Mucosa of descending colon (tissue), 3 donors: ENCODE measurements at regions not wholly inside any gene's neighbourhood (a gene's known extent, or its start where the extent isn't known, plus 50 kb on each side); places are given as distances from the start of the nearest gene placed in this dataset.
"Not testable (repeated sequence)": the region's sequence is repeated elsewhere in the genome, so short reads cannot be mapped to it uniquely, and the experiment has no call there.

Experiments
- ATAC-seq: fragments of 200-7000 bp; cut with Tn5 transposase; one replicate; pipeline ENCODE4 v1.9.1; 2020; ENCODE audit warnings: mild to moderate bottlenecking, moderate library complexity
- DNase-seq, 3 donors: peaks; one replicate each; pipeline ENCODE4 v3.0.0-alpha.2; 2020
- H3K36me3 ChIP-seq: fragments of 200-600 bp; one replicate; pipeline ENCODE4 v1.8.0; 2021; ENCODE audit warnings: low read depth, mild to moderate bottlenecking
- H3K4me1 ChIP-seq: fragments of 200-600 bp; one replicate; pipeline ENCODE4 v1.8.0; 2021; ENCODE audit warnings: low read depth, mild to moderate bottlenecking
- H3K4me3 ChIP-seq: fragments of 200-600 bp; one replicate; pipeline ENCODE4 v1.8.0; 2021; ENCODE audit warnings: mild to moderate bottlenecking
- H3K9me3 ChIP-seq: fragments of 200-600 bp; one replicate; pipeline ENCODE4 v1.8.0; 2021; ENCODE audit warnings: mild to moderate bottlenecking
- intact Hi-C, 2 donors: fragments of 100-400 bp; cut with DNase I in 1 of 2; cut with micrococcal nuclease in 1 of 2; formaldehyde crosslinking; loops; one replicate each; pipeline versions ENCODE4 v1.11.0 to v1.11.1; 2022; cut with DNase I, micrococcal nuclease
- TF ChIP-seq, protein P1 (sequence below): fragments of 200-600 bp; IDR thresholded peaks from one replicate; pipeline ENCODE4 v1.8.0; 2022; ENCODE audit warnings: antibody characterized with exemption, mild to moderate bottlenecking
- donor health status: DM: no; HTN: no; CAD: no; lungs with moderate emphysema.
- donor health status: DM: no; HTN: no; CAD: no.
- donor health status: DM: no; HTN: yes; CAD: no.

DNA sequence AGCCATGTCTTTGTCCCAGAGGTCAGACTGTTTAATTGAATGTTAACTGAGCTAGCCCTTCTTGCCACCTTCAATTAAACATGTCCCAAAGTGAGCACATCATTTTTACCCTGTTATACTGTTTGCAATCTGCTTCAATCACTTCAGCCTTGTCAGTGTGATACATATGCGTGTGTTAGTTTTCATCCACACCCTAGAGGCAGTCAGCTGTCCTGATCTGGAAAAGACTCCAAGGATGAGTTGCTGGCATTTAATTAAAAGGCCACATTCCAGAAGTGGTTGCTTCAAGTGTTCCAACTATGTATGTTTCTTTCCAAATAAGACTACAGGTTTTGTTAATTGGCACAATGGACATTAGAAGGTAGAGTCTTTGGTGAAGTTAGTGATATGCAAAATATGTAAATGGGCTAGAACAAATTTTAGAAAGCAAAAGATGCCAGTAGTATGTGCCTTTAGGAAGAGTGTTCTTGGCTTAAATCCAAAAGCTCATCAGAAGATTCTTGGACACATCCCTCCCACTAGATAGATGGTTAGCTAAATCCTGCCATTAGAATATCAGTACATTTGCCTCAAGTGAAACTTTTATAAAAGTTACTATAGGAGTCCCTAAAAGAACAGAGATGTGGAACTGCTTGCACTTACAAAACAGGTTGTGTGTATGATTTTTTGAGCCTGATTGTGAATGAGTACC is 79.5 kb upstream of the SLIT2 start:
- H3K4me3 ChIP-seq, result no peak overlapping the region
- H3K36me3 ChIP-seq, result no peaks in the 10 kb centered on the region
- ATAC-seq, result no peak
- no peaks in the 10 kb centered on the region for H3K9me3 ChIP-seq
- DNase-seq, result no peak
- no peaks in the 10 kb centered on the region for H3K4me1 ChIP-seq
- TF ChIP-seq, protein P1, sequence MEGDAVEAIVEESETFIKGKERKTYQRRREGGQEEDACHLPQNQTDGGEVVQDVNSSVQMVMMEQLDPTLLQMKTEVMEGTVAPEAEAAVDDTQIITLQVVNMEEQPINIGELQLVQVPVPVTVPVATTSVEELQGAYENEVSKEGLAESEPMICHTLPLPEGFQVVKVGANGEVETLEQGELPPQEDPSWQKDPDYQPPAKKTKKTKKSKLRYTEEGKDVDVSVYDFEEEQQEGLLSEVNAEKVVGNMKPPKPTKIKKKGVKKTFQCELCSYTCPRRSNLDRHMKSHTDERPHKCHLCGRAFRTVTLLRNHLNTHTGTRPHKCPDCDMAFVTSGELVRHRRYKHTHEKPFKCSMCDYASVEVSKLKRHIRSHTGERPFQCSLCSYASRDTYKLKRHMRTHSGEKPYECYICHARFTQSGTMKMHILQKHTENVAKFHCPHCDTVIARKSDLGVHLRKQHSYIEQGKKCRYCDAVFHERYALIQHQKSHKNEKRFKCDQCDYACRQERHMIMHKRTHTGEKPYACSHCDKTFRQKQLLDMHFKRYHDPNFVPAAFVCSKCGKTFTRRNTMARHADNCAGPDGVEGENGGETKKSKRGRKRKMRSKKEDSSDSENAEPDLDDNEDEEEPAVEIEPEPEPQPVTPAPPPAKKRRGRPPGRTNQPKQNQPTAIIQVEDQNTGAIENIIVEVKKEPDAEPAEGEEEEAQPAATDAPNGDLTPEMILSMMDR, result no peak
- intact Hi-C loops, result no loop called here

DNA sequence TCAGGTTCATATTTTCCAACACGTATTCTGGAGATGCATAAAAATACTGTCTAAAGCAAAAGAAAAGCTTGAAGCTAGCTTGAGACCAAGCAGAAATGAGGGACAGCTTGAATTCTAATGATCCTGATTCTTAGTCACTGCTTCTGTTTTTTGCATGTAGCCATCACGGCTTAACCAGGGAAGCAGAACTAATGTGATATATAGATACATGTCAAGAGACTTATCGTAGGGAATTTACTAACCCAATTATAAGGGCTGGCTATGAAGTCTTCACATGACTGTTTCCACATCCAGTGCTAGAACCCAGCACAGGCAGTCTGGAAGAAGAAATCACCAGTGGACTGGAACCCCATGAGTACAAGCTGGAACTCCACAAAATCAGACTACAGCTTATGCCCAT is 85.2 kb upstream of the SLIT2 start:
- DNase-seq (no peak), ATAC-seq (no peak)
- Histone ChIP-seq H3K36me3 (no peaks in the 10 kb centered on the region), H3K9me3 (no peaks in the 10 kb centered on the region), H3K4me1 (no peaks in the 10 kb centered on the region), H3K4me3 (no peak overlapping the region)
- TF ChIP-seq, protein P1, result no peak
- intact Hi-C loops, result no loop called here

DNA sequence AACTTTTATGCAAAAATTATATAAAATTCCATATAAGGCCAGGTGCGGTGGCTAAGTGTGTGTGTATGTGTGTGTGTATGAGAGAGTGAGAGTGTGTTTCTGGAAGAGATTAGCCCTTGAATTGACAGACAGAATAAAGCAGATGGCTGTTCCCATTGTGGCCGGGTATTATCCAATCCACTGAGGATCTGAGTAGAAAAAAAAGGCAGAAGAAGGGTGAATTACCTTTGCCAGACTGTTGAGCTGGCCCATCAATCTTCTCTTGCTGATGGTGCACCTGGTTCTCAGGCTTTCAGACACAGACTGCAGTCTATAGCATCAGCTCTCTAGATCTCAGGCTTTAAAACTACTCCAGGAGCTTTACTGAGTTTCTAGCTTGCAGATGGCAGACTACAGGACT is 92.2 kb upstream of the SLIT2 start:
- no peak for ATAC-seq
- intact Hi-C loops, result no loop called here
- TF ChIP-seq, protein P1, result no peak

DNA sequence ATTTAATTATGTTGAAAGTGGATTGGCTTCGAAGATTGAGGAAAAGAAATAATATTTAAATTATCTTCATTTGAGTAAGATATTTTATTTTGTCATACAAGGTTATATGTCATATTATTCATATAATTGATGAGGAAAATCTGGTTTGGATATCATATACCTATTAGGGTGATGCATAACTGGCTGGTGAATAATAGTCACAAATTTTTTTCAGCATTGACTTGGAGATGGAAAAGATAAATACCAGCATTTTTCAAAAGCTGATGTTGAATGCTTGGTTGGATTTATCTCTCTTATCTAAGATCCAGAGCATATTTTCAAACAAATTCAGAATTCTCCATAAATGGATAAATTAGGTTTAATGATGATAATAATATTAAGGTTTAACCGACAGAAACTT is 93.5 kb upstream of the SLIT2 start:
- no peak for ATAC-seq
- TF ChIP-seq, protein P1, result no peak
- Histone ChIP-seq H3K9me3 (no peaks in the 10 kb centered on the region), H3K4me3 (no peak overlapping the region), H3K4me1 (no peaks in the 10 kb centered on the region), H3K36me3 (no peaks in the 10 kb centered on the region)
- DNase-seq, result no peak
- intact Hi-C loops, result no loop called here

More for the DNA sequence above, 92.2 kb upstream of the SLIT2 start:
- Histone ChIP-seq H3K36me3 (no peaks in the 10 kb centered on the region), H3K9me3 (no peaks in the 10 kb centered on the region), H3K4me1 (no peaks in the 10 kb centered on the region), H3K4me3 (no peak overlapping the region)
- DNase-seq, result no peak

DNA sequence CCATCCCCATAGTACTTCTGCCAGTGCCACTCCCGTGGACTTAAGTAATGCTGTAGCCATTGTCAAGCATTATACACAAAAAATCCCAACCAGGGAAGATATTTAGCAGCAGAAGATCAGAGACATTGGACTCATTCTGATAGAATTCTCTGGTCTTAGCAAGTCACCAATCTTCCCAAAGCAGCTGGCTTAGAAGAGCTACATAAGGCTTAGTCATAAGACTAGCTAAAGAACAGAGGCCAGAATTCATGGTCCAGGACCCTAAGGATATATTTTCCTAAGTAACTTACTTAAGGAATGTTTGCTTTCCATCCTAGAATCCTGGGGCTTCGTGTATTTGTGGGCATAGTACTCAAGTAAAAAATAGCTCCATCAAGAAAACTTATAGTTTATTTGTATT is 100.3 kb upstream of the SLIT2 start:
- DNase-seq (no peak), ATAC-seq (no peak)
- intact Hi-C loops, result no loop called here
- H3K4me3 ChIP-seq, result no peak overlapping the region
- H3K9me3 ChIP-seq, result no peaks in the 10 kb centered on the region
- TF ChIP-seq, protein P1, result no peak
- no peaks in the 10 kb centered on the region for H3K4me1 ChIP-seq
- no peaks in the 10 kb centered on the region for H3K36me3 ChIP-seq

DNA sequence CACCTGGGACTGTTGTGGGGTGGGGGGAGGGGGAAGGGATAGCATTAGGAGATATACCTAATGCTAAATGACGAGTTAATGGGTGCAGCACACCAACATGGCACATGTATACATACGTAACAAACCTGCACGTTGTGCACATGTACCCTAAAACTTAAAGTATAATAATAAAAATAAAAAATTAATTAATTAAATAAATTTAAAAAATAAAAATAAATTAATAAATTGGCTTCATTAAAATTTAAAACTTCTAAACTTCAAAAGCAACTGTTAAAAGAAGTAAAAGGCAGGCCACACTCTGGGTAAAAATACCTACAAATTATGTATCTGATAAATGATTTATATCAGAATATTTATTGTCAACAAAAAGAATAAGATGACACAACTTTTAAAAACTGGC is 102.6 kb upstream of the SLIT2 start:
- DNase-seq, H3K4me1 ChIP-seq, ATAC-seq, H3K4me3 ChIP-seq, H3K36me3 ChIP-seq, intact Hi-C loops, H3K9me3 ChIP-seq: not testable (repeated sequence)
